Spleen (tissue), 7 donors: ENCODE measurements at regions not wholly inside any gene's neighbourhood (a gene's known extent, or its start where the extent isn't known, plus 50 kb on each side); places are given as distances from the start of the nearest gene placed in this dataset.

Experiments used
- CTCF ChIP-seq, 11 experiments: fragments of 200-600 bp in 7 of 11; fragments of 450-650 bp in 4 of 11; sonication (generic) in 4 of 11; IDR thresholded peaks in 8 of 11; conservative IDR thresholded peaks in 3 of 11; 1 replicate in 7 of 11; 2 replicates in 4 of 11; pipeline versions ENCODE4 v1.4.0 to v1.8.0; 2016 to 2021; ENCODE audit warnings: antibody characterized with exemption in 11 of 11, inconsistent platforms in 4 of 11, mild to moderate bottlenecking in 1 of 11
- POLR2AphosphoS5 ChIP-seq, 3 donors: sonication (generic); formaldehyde crosslinking; IDR thresholded peaks; one replicate each; pipeline ENCODE4 v1.5.1; 2017; ENCODE audit warnings: antibody characterized with exemption in 3 of 3
- donor health status: DM: no; HTN: no; CAD: no; lungs with moderate emphysema.
- donor health status: DM: no; HTN: no; CAD: no.
- donor health status: DM: no; HTN: no; CAD: no.

GRCh38 chr11:92557879-92558278 lies 333.3 kb downstream of the FAT3 start:
- no peak for TF ChIP-seq CTCF (IDR thresholded peaks at IDR 0.05 in 8 of 11, conservative IDR thresholded peaks at IDR 0.05 in 3 of 11)
- TF ChIP-seq POLR2AphosphoS5 (IDR thresholded peaks at IDR 0.05): no peak
